Gastroesophageal sphincter (tissue), 3 donors: ENCODE measurements at regions not wholly inside any gene's neighbourhood (a gene's known extent, or its start where the extent isn't known, plus 50 kb on each side); places are given as distances from the start of the nearest gene placed in this dataset.

Experiments used
- POLR2A ChIP-seq, 2 donors: fragments of 450-650 bp; IDR thresholded peaks; one replicate each; pipeline ENCODE4 v1.6.1; 2017; ENCODE audit warnings: antibody characterized with exemption in 2 of 2, mild to moderate bottlenecking in 2 of 2, moderate library complexity in 1 of 2
- TF ChIP-seq, protein P1 (sequence below), 4 experiments: fragments of 200-600 bp in 2 of 4; fragments of 450-650 bp in 2 of 4; sonication (generic) in 1 of 4; IDR thresholded peaks; one replicate each; pipeline ENCODE4 v1.5.1; 2017 to 2019; ENCODE audit warnings: antibody characterized with exemption in 4 of 4, mild to moderate bottlenecking in 2 of 4, moderate library complexity in 2 of 4

DNA sequence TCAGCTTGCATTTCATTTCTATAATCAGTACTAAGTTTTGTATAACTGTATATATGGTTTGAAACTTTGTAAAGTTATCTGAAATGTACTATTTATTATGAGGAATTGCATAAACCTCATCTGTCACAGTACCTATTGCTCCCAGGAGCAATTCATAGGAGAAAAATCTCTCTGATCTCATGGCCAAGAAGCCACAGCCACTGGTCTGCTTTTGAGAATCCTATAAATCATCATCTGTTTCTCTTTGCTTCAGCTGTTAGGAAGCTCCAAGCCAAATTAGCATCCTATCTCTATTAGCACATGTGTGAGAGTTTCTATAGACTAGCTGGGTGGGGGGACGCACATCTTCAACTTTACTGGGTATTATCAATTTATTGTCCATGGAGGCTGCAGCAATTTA, 210.3 kb downstream of the CYP26B1 start:
- TF ChIP-seq, protein P1, sequence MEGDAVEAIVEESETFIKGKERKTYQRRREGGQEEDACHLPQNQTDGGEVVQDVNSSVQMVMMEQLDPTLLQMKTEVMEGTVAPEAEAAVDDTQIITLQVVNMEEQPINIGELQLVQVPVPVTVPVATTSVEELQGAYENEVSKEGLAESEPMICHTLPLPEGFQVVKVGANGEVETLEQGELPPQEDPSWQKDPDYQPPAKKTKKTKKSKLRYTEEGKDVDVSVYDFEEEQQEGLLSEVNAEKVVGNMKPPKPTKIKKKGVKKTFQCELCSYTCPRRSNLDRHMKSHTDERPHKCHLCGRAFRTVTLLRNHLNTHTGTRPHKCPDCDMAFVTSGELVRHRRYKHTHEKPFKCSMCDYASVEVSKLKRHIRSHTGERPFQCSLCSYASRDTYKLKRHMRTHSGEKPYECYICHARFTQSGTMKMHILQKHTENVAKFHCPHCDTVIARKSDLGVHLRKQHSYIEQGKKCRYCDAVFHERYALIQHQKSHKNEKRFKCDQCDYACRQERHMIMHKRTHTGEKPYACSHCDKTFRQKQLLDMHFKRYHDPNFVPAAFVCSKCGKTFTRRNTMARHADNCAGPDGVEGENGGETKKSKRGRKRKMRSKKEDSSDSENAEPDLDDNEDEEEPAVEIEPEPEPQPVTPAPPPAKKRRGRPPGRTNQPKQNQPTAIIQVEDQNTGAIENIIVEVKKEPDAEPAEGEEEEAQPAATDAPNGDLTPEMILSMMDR (IDR thresholded peaks at IDR 0.05) = no peak
- TF ChIP-seq POLR2A (IDR thresholded peaks at IDR 0.05) = no peak
